ENCODE measurements at regions not wholly inside any gene's neighbourhood (a gene's known extent, or its start where the extent isn't known, plus 50 kb on each side); places are given as distances from the start of the nearest gene placed in this dataset.

DNA sequence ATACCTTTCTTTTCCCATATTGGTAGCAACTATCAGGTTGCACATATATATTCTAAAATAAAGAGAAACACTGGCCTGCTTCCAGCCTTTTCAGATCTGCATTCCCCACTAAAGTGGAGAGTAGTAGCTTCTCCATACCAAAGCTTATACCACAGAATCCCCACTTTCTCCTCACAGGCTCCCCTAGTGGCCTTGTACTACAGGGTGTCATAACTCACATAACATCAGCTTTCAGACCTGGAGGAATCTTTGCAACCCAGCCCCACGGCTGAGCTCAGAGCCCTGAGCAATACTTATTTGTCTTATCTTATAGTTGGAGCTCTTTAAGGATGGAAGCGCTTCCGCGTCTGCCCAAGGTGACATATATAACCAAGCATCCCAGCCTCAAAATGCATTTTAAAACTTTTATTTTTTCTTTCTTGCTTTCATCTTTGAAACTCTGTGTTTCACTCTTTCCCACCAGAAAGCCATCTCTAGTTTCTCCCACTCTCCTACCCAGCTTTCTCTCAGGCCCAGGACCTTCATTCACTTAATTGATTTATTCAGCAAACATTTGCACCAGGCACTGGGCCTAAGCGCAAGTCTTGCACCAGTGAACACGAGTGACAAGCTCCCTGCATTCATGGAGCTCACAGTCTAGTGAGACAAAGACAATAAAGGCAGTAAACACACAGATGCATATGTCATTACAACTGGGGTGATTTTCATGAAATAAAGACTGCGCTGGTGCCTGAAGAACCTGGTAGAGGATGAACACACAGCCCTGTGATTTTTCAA lies 254.7 kb downstream of the IPO8 start:
- TF ChIP-seq POLR2A (IDR thresholded peaks at IDR 0.05) (no peak), POLR2AphosphoS5 (IDR thresholded peaks at IDR 0.05) (no peak), EP300 (IDR thresholded peaks at IDR 0.05; ENCODE audit: low read depth) (no peak)
- TF ChIP-seq, protein P1, sequence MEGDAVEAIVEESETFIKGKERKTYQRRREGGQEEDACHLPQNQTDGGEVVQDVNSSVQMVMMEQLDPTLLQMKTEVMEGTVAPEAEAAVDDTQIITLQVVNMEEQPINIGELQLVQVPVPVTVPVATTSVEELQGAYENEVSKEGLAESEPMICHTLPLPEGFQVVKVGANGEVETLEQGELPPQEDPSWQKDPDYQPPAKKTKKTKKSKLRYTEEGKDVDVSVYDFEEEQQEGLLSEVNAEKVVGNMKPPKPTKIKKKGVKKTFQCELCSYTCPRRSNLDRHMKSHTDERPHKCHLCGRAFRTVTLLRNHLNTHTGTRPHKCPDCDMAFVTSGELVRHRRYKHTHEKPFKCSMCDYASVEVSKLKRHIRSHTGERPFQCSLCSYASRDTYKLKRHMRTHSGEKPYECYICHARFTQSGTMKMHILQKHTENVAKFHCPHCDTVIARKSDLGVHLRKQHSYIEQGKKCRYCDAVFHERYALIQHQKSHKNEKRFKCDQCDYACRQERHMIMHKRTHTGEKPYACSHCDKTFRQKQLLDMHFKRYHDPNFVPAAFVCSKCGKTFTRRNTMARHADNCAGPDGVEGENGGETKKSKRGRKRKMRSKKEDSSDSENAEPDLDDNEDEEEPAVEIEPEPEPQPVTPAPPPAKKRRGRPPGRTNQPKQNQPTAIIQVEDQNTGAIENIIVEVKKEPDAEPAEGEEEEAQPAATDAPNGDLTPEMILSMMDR (IDR thresholded peaks at IDR 0.05), result no peak
